ENCODE measurements at regions not wholly inside any gene's neighbourhood (a gene's known extent, or its start where the extent isn't known, plus 50 kb on each side); places are given as distances from the start of the nearest gene placed in this dataset.
A peak's percentile ranks its signal among the peaks of the same experiment; 100 is the strongest.
"Not testable (repeated sequence)": the region's sequence is repeated elsewhere in the genome, so short reads cannot be mapped to it uniquely, and the experiment has no call there.

DNA sequence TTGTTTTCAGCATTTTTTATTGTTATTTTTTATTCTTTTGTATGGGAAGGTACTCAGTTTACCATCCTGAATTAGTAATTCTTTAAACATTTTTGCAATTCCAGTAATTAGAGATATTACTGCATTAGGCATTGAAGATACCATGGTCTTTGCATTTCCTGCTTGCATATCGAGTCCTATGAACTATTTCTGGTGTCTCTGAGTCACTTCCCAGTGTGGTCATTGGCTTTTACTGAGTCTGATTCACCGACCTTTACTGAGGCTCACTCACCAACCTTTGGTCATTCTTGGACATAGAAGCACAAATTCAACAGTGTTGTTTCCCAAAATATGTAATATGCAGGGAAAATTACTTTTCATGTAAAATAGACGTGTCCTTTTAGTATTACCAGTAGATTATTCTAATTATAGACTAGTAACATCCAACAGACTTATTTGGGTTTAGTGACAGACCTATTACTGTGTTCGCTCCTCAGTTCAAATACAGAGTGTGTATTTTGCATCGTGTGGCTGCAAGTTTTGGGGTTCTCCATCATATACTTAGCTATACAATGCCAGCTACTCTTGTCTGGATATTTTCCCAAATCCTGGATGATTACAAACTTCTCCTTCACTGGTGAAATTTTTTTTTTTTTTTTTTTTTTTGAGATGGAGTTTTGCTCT lies 180.7 kb upstream of the PRSS1 start:
- DNase-seq (ENCODE audit: low read depth in 2 of 2), result no peak

DNA sequence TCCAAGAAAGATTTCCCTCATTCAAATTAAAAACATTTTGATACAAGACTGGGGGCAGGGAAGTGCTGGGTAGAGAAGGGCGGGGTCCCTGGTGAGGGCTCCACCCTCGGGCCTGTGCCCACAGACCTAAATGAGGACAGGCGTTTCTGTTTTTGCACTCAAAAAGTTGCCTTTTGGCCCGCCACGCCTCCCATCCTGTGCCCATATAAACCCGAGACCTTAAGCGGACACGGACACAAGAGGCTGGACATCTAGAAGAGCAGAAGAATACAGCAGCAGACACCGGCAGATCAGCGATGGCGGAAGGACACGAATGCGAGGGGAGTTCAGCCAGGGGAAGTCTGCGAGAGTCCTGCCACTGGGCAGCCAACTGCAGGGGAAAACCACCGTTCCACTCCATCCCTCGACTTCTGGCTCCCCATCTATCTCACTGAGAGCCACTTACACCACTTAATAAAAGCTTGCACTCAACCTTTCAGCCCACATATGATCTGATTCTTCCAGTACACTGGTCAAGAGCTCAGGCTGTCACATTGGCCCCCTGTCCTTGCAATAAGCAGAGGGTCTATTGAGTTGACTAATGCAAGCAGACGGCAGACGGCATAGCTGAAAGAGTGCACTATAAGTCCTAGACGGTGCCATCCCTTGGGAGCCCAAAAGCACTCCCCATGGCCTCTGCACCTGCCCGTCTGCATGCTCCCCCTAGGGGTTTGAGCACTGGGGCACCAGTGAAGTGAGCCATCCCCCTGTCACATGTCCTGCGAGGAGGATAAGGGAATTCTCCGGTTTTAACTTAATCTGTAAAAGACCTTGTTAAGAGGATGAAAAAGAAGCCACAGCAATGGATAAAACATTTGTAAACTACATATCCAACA lies 181.8 kb upstream of the PRSS1 start:
- no peak for DNase-seq (ENCODE audit: low read depth in 2 of 2)

DNA sequence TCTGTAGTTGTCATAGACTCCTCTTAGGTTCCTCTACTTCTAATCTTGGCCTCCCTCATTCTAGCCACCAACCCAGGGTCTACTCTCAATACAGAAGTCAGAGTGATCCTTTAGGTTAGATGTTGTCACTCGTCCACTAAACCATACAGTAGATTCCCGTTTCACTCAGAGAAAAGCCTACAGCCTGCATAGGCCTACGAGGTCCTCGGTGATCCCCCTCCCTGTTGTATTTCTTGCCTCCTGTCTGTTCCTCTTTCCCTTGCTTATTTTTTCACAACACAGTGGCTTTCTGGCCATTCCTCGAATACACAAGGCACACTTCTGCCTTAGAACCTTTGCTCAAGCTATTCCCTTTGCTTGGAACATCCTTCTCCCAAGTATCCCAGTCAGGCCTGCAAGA lies 183.0 kb upstream of the PRSS1 start:
- no peak for DNase-seq (ENCODE audit: low read depth in 2 of 2)

GRCh38 chr7:142564125-142564524 lies 185.1 kb upstream of the PRSS1 start:
- not testable (repeated sequence) for DNase-seq (ENCODE audit: low read depth in 2 of 2)

DNA sequence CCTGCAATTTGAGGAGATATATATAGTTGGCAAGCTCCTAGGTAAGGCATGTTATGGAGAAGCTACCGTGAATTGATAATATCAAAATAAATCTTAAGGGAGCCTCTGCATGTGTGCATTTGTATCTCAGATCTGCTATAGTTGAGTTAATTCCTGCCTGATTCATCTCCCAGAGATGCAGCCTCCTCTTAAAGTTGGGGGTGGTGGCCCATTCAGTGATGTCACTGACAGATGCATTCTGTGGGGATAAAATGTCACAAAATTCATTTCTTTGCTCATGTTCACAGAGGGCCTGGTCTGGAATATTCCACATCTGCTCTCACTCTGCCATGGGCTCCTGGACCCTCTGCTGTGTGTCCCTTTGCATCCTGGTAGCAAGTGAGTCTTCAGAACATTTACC lies 185.8 kb upstream of the PRSS1 start:
- DNase-seq (ENCODE audit: low read depth in 2 of 2), result no peak

DNA sequence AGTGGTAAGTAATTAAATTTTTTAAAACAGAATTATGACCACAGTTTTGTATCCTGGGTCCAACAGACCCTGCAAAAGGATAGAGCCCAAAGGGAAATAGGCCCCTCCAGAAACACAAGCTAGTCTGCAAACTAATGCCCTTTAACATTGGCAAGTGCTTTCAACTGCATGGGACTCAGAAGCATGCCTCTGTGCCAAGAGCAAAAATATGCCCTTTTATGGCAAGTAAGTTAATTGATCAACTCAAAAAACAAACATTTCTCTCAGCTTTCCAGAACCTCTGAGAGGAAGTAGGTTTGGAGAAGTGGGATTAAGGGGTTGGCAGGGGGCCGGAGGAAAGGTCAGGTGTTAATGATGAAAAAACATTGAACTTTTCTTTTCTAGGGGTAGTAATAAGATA lies 186.6 kb upstream of the PRSS1 start:
- no peak for DNase-seq (ENCODE audit: low read depth in 2 of 2)

DNA sequence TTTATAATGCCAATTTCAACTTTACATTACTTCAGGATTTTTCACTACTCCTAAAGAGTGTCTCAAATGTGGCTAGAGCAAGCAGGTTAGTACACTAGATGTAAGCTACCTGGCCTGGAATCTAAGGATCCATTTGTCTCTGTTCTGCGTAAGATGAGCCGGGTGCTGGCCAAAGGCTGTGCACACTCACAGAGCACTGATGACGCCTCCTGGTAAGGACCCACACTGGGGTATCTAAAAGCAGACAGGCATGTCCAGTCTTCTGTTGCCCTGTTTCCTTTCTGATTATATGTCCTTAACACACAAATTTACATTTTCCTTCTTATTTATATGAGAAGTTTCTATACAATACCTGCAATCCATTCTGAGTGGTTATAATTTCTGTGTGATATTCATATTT lies 187.9 kb upstream of the PRSS1 start:
- DNase-seq (ENCODE audit: low read depth in 2 of 2), result not testable (repeated sequence)

DNA sequence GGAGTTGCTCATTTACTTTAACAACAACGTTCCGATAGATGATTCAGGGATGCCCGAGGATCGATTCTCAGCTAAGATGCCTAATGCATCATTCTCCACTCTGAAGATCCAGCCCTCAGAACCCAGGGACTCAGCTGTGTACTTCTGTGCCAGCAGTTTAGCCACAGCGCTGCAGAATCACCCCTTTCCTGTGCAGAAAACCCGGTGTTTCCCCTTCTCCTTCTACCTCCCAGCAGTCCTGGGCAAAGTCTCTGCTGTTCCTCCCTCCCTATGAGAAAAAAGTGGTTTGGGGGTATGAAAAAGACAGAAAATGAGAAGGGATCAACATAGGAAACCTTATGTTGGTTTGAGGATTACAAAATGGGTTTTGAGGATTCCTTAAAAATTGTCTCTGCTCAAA lies 188.5 kb upstream of the PRSS1 start:
- DNase-seq (ENCODE audit: low read depth in 2 of 2), result not testable (repeated sequence)

GRCh38 chr7:142560166-142560565 lies 189.1 kb upstream of the PRSS1 start:
- no peak for DNase-seq (ENCODE audit: low read depth in 2 of 2)

DNA sequence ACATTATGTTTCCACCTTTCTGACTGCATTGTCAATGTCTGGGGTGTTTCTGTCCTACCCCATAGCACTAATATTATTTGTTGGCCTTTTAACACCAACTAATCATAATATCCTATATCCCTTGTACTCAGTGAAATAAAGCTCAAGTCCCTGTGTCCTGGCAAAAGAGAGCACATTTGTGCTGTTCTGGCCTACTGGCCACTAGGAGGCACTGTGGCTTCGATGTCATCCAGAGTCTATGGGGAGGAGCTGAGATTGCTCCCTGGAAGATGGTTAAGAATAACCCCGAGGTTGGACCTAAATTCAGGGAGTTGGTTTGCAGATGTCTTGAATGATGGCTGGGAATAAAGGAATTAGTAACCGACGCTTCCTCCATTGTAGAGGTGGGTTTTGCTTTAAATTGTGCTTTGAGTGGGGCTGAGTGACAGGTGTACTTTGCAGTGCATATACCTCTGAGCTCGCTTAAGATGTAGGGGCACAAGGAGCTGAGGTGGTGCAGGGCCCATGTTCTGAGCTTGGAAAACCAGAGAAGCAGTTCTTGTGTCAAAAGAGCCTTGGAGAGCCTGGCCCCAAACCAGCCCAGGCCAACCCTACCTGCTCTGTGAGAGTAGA lies 191.2 kb upstream of the PRSS1 start:
- peak in 1 of 2 donors; percentile 14 for DNase-seq (ENCODE audit: low read depth in 2 of 2)

DNA sequence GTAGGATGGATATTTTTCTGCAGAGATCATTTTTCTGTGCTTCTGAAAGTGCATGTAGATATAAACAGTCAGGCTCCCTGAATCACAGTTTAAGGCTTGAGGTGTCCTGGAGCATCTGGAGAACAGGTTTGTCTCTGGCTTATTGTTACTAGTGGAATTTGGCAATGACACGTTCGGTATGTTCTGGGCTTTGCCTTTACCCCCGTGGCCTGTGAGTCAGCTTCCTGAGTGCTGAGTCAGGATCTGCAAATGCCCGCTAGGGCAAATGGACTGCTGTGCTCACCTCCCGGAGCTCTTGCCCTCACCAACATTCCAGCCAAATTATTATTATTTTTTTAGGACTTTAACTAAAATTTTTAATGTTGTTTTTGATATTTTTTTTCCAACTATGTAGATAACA lies 192.5 kb upstream of the PRSS1 start:
- no peak for DNase-seq (ENCODE audit: low read depth in 2 of 2)

- no peak for DNase-seq (ENCODE audit: low read depth in 2 of 2)
These were observed 194.4 kb upstream of the PRSS1 start for GRCh38 chr7:142554560-142555532.

DNA sequence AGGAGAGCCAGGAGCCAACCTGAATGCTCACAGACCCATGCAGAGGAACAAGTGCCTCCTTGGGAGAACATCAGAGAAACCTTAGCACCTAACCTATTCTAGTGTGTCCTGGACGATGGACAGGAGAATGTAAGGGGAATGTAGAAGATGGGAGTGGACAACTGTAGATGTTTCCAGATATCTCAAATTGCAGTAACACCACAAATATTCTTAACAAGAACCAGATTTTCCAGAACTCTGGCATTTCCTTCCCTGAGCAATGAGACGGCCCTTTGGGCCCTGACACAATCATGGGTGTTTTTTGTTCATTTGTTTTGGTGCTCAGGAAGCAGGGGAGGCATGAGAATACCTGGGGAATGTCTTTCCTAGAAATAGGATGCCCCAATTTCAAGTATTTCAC lies 196.1 kb upstream of the PRSS1 start:
- no peak for DNase-seq (ENCODE audit: low read depth in 2 of 2)

DNA sequence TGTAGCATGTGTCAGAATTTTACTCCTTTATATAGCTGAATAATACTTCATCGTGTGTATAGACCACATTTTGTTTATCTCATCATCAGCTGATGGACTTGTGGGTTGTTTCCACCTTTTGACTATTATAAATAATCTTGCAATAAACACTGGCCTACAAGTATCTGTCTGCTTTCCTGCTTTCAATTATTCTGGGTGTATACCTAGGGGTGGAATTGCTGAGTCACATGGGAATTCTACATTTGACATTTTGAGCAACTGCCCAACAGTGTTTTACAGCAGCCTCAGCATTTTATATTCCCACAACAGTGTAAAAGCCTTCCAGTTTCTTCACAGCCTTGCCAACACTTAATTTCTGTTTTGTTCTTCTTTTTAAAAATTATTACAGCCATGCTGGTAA lies 200.3 kb upstream of the PRSS1 start:
- DNase-seq (ENCODE audit: low read depth in 2 of 2), result no peak

DNA sequence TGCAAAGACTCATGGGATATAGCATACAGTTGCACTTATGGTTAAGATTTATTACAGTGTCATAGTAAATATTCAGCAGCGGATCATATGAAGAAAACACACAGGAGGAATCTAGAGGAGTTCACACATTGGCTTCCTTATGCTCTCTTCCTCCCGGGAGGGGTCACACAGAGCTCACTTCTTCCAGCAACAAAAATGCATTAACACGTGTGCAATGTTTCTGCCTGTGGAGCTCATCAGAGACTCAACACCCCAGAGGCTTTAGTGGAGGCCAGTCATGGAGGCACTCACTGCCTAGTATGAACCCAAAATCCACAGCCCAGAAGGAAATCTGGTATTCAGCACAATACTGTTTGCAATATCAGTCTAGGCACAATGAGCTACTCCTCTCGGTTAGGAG lies 202.8 kb upstream of the PRSS1 start:
- no peak for DNase-seq (ENCODE audit: low read depth in 2 of 2)

GRCh38 chr7:142542942-142543341 lies 206.3 kb upstream of the PRSS1 start:
- no peak for DNase-seq (ENCODE audit: low read depth in 2 of 2)

- DNase-seq (ENCODE audit: low read depth in 2 of 2), result no peak
These were observed 207.2 kb upstream of the PRSS1 start for GRCh38 chr7:142542105-142542504.

DNA sequence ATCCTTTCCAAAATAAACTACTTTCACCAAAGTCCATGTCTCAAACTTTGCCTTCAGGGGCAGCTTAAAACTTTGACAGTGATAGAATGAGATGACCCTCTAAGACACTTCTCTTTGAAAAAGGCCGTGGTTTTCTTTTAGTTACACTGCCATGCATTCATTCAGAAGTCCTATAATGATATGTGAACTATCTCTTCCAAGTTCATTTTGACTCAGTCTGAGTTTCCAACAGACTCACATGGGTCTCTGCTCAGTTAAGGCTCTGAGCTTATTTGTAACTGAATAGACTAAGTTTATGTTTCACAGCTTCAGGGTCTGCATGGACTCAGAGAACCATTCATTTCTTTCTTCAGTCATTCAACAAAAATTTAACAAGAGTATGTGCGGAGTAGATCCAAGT lies 208.9 kb upstream of the PRSS1 start:
- DNase-seq (ENCODE audit: low read depth in 2 of 2), result no peak

GRCh38 chr7:142539901-142540300 lies 209.4 kb upstream of the PRSS1 start:
- DNase-seq (ENCODE audit: low read depth in 2 of 2), result no peak

DNA sequence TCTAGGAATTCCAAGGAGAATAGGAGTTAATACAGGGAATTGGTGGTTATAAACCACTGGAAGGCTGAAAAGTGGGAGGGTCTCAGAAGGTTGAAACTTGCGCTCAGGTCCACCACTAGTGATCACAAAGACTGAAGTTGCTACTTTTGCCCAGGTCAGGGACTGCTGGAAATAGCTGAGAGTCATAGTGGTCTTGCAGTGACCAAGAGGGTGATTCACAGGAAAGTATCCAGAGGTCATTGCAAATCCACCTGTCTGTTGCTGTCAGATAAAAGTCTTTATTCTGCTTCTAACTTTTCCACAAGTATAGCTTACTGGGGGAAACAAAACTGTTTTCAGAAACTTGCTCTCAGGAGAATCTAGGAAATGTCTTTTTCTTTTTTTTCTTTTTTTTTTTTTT lies 211.5 kb upstream of the PRSS1 start:
- DNase-seq (ENCODE audit: low read depth in 2 of 2), result no peak

DNA sequence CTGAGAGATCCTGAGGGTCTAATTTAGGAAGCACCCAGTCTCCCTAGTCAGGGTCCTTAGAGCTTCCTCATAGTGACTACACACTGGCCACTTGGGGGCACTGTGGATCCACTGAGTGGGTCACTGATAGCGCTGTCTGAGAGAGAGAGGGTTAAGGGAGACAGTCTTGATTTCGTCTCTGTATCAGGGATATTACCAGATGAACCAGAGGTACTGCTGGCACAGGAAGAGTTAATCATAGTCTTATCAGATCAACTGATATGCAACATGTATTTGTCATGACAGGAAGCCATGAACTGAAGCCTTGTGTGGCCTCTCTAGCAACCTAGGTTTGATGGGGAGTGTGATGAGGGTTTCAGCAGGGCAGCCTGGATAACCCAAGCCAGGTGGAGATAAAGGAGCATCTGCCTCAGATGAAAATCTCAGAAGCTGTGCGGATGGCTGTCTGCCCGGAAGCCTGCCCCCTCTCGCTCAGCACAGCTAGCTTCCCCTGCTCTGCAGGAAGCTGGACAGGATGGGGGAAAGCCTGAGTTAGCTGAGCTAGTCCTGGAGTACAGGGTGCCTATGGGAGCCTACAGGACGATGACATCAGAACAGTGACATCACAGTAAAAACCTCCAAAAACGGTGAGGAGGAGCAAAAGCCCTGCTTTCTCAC lies 214.0 kb upstream of the PRSS1 start:
- peak; percentile 23 to 40 for DNase-seq (ENCODE audit: low read depth in 2 of 2)
